ENCODE measurements at regions not wholly inside any gene's neighbourhood (a gene's known extent, or its start where the extent isn't known, plus 50 kb on each side); places are given as distances from the start of the nearest gene placed in this dataset.

- H3K27me3 ChIP-seq, result no peaks in the 10 kb centered on the region
- no peak for DNase-seq
- no peaks in the 10 kb centered on the region for H3K36me3 ChIP-seq
- no peak overlapping the region for H3K27ac ChIP-seq
- in situ Hi-C loops (cut with MboI; ENCODE audit: low pct_ligation_motif_present in 1 of 4, low pct_unique_long_range_greater_than_20kb in 1 of 4, low sequenced_read_pairs in 3 of 4), result no loop called here
- 30 to 44% methylated on average over 2 of the region's 2 CpGs for WGBS, 2 donors (ENCODE audit: low coverage in 1 of 2)
- intact Hi-C loops (cut with DNase I; ENCODE audit: low total_unique reads), result no loop called here
- TF ChIP-seq POLR2A (IDR thresholded peaks at IDR 0.05) (no peak), POLR2AphosphoS5 (IDR thresholded peaks at IDR 0.05) (no peak), EP300 (IDR thresholded peaks at IDR 0.05; ENCODE audit: low read depth) (no peak), CTCF (IDR thresholded peaks at IDR 0.05) (no peak)
- H3K4me3 ChIP-seq, result no peak overlapping the region
- H3K9me3 ChIP-seq, result no peaks in the 10 kb centered on the region
- no peaks in the 10 kb centered on the region for H3K4me1 ChIP-seq
Measured at GRCh38 chr9:78539904-78540303, 243.0 kb downstream of the PSAT1 start.

GRCh38 chr9:78541868-78542443, 245.0 kb downstream of the PSAT1 start:
- H3K4me1 ChIP-seq, result no peaks in the 10 kb centered on the region
- no peak overlapping the region for H3K4me3 ChIP-seq
- TF ChIP-seq CTCF (IDR thresholded peaks at IDR 0.05) (no peak), EP300 (IDR thresholded peaks at IDR 0.05; ENCODE audit: low read depth) (no peak), POLR2A (IDR thresholded peaks at IDR 0.05) (no peak), POLR2AphosphoS5 (IDR thresholded peaks at IDR 0.05) (no peak)
- H3K9me3 ChIP-seq, result no peaks in the 10 kb centered on the region
- in situ Hi-C loops (cut with MboI; ENCODE audit: low pct_ligation_motif_present in 1 of 4, low pct_unique_long_range_greater_than_20kb in 1 of 4, low sequenced_read_pairs in 3 of 4) (no loop called here), intact Hi-C loops (cut with DNase I; ENCODE audit: low total_unique reads) (no loop called here)
- no peaks in the 10 kb centered on the region for H3K27me3 ChIP-seq
- DNase-seq, result no peak
- no peaks in the 10 kb centered on the region for H3K36me3 ChIP-seq
- 81 to 86% methylated on average over 7 to 9 of the region's 9 CpGs for whole genome bisulfite sequencing, 2 donors (ENCODE audit: low coverage in 1 of 2)
- H3K27ac ChIP-seq, result no peak overlapping the region

GRCh38 chr9:78542491-78543181, 245.7 kb downstream of the PSAT1 start:
- Histone ChIP-seq H3K36me3 (no peaks in the 10 kb centered on the region), H3K27me3 (no peaks in the 10 kb centered on the region), H3K27ac (no peak overlapping the region), H3K4me1 (no peaks in the 10 kb centered on the region), H3K4me3 (no peak overlapping the region), H3K9me3 (no peaks in the 10 kb centered on the region)
- in situ Hi-C loops (cut with MboI; ENCODE audit: low pct_ligation_motif_present in 1 of 4, low pct_unique_long_range_greater_than_20kb in 1 of 4, low sequenced_read_pairs in 3 of 4) (no loop called here), intact Hi-C loops (cut with DNase I; ENCODE audit: low total_unique reads) (no loop called here)
- DNase-seq, result no peak
- TF ChIP-seq POLR2A (IDR thresholded peaks at IDR 0.05), result no peak
- 68 to 72% methylated on average over 7 to 14 of the region's 14 CpGs for WGBS, 2 donors (ENCODE audit: low coverage in 1 of 2)

- 57 to 68% methylated on average over 3 of the region's 3 CpGs for WGBS, 2 donors (ENCODE audit: low coverage in 1 of 2)
- intact Hi-C loops (cut with DNase I; ENCODE audit: low total_unique reads) (no loop called here), in situ Hi-C loops (cut with MboI; ENCODE audit: low pct_ligation_motif_present in 1 of 4, low pct_unique_long_range_greater_than_20kb in 1 of 4, low sequenced_read_pairs in 3 of 4) (no loop called here)
- Histone ChIP-seq H3K27ac (no peak overlapping the region), H3K36me3 (no peaks in the 10 kb centered on the region), H3K9me3 (no peaks in the 10 kb centered on the region), H3K27me3 (no peaks in the 10 kb centered on the region), H3K4me1 (no peaks in the 10 kb centered on the region), H3K4me3 (no peak overlapping the region)
- no peak for DNase-seq
- no peak for TF ChIP-seq CTCF (IDR thresholded peaks at IDR 0.05)
- TF ChIP-seq POLR2AphosphoS5 (IDR thresholded peaks at IDR 0.05), result no peak
- no peak for TF ChIP-seq POLR2A (IDR thresholded peaks at IDR 0.05)
- no peak for TF ChIP-seq EP300 (IDR thresholded peaks at IDR 0.05; ENCODE audit: low read depth)
Measured at GRCh38 chr9:78543353-78543752, 246.4 kb downstream of the PSAT1 start.

All from transverse colon (tissue), 4 donors.